Panc1 (cell line): ENCODE measurements at regions not wholly inside any gene's neighbourhood (a gene's known extent, or its start where the extent isn't known, plus 50 kb on each side); places are given as distances from the start of the nearest gene placed in this dataset.

Experiments
- POLR2AphosphoS5 ChIP-seq: IDR thresholded peaks from 2 replicates; pipeline ENCODE4 v1.6.1; 2012; ENCODE audit warnings: mild to moderate bottlenecking, low read depth, low read length, moderate library complexity
- SIN3A ChIP-seq: IDR thresholded peaks from 2 replicates; pipeline ENCODE4 v1.6.1; 2012; ENCODE audit warnings: low read depth, mild to moderate bottlenecking, low read length, moderate library complexity, borderline replicate concordance; ENCODE audit not compliant: insufficient read depth
- TCF7L2 ChIP-seq: IDR thresholded peaks from 2 replicates; pipeline ENCODE4 v1.6.1; 2011; ENCODE audit warnings: mild to moderate bottlenecking, low read depth, low read length, inconsistent platforms
- TF ChIP-seq, protein P1 (sequence below): fragments of 450-650 bp; IDR thresholded peaks from 2 replicates; pipeline ENCODE4 v1.5.1; 2017; ENCODE audit warnings: mild to moderate bottlenecking
- TF ChIP-seq, protein P2 (sequence below), 2 experiments: IDR thresholded peaks; 2 replicates each; pipeline ENCODE4 v1.6.1; 2011 to 2012; ENCODE audit warnings: low read depth in 2 of 2, control low read depth in 1 of 2, low read length in 1 of 2, mild to moderate bottlenecking in 1 of 2, moderate library complexity in 1 of 2; ENCODE audit not compliant: insufficient read depth in 1 of 2

DNA sequence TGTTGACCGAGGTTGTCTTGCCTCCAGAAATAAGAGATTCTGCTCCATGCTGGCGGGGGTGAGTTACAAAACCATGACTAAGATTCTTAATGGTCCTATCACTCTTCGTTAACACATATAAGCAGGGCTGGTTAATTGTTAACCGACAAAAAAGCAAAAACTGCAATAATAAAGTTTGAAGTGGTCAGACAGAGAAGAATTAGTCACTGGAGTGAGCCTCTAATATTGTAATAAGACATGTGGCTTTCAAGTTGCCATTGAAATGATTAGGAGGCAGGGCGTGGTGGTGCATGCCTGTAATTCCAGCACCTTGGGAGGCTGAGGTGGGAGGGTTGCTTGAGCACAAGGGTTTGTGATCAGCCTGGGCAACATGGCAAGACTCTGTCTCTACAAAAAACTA, 78.4 kb upstream of the NR2F2 start:
- TF ChIP-seq POLR2AphosphoS5, result no peak
- TF ChIP-seq, protein P1, sequence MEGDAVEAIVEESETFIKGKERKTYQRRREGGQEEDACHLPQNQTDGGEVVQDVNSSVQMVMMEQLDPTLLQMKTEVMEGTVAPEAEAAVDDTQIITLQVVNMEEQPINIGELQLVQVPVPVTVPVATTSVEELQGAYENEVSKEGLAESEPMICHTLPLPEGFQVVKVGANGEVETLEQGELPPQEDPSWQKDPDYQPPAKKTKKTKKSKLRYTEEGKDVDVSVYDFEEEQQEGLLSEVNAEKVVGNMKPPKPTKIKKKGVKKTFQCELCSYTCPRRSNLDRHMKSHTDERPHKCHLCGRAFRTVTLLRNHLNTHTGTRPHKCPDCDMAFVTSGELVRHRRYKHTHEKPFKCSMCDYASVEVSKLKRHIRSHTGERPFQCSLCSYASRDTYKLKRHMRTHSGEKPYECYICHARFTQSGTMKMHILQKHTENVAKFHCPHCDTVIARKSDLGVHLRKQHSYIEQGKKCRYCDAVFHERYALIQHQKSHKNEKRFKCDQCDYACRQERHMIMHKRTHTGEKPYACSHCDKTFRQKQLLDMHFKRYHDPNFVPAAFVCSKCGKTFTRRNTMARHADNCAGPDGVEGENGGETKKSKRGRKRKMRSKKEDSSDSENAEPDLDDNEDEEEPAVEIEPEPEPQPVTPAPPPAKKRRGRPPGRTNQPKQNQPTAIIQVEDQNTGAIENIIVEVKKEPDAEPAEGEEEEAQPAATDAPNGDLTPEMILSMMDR, result no peak
- TF ChIP-seq SIN3A, result no peak
- TF ChIP-seq, protein P2, sequence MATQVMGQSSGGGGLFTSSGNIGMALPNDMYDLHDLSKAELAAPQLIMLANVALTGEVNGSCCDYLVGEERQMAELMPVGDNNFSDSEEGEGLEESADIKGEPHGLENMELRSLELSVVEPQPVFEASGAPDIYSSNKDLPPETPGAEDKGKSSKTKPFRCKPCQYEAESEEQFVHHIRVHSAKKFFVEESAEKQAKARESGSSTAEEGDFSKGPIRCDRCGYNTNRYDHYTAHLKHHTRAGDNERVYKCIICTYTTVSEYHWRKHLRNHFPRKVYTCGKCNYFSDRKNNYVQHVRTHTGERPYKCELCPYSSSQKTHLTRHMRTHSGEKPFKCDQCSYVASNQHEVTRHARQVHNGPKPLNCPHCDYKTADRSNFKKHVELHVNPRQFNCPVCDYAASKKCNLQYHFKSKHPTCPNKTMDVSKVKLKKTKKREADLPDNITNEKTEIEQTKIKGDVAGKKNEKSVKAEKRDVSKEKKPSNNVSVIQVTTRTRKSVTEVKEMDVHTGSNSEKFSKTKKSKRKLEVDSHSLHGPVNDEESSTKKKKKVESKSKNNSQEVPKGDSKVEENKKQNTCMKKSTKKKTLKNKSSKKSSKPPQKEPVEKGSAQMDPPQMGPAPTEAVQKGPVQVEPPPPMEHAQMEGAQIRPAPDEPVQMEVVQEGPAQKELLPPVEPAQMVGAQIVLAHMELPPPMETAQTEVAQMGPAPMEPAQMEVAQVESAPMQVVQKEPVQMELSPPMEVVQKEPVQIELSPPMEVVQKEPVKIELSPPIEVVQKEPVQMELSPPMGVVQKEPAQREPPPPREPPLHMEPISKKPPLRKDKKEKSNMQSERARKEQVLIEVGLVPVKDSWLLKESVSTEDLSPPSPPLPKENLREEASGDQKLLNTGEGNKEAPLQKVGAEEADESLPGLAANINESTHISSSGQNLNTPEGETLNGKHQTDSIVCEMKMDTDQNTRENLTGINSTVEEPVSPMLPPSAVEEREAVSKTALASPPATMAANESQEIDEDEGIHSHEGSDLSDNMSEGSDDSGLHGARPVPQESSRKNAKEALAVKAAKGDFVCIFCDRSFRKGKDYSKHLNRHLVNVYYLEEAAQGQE (IDR thresholded peaks at IDR 0.05; ENCODE audit: insufficient read depth in 1 of 2, low read depth in 2 of 2, low read length in 1 of 2), result no peak
- no peak for TF ChIP-seq TCF7L2
